Suprapubic skin (tissue), 4 donors: ENCODE measurements at regions not wholly inside any gene's neighbourhood (a gene's known extent, or its start where the extent isn't known, plus 50 kb on each side); places are given as distances from the start of the nearest gene placed in this dataset.

Source experiments
- DNase-seq, 2 donors: peaks; one replicate each; pipeline ENCODE4 v3.0.0-alpha.2; 2019; ENCODE audit warnings: low spot score in 2 of 2
- H3K27ac ChIP-seq: fragments of 200-600 bp; sonication (generic); one replicate; pipeline ENCODE4 v1.5.1; 2019
- H3K27me3 ChIP-seq: fragments of 200-600 bp; sonication (generic); one replicate; pipeline ENCODE4 v1.5.1; 2019
- H3K36me3 ChIP-seq: fragments of 200-600 bp; sonication (generic); one replicate; pipeline ENCODE4 v1.5.1; 2019
- H3K4me1 ChIP-seq: fragments of 200-600 bp; sonication (generic); one replicate; pipeline ENCODE4 v1.5.1; 2019
- H3K4me3 ChIP-seq: fragments of 200-600 bp; sonication (generic); one replicate; pipeline ENCODE4 v1.5.1; 2019; ENCODE audit warnings: mild to moderate bottlenecking
- H3K9me3 ChIP-seq: fragments of 200-600 bp; sonication (generic); one replicate; pipeline ENCODE4 v1.5.1; 2019
- EP300 ChIP-seq: sonication (generic); formaldehyde crosslinking; IDR thresholded peaks from one replicate; pipeline ENCODE4 v1.6.1; 2017; ENCODE audit warnings: antibody characterized with exemption
- POLR2A ChIP-seq, 2 donors: fragments of 450-650 bp; IDR thresholded peaks; one replicate each; pipeline ENCODE4 v1.6.1; 2017; ENCODE audit warnings: antibody characterized with exemption in 2 of 2, mild to moderate bottlenecking in 2 of 2, moderate library complexity in 2 of 2
- POLR2AphosphoS5 ChIP-seq, 3 donors: sonication (generic); formaldehyde crosslinking; IDR thresholded peaks; one replicate each; pipeline ENCODE4 v1.6.1; 2017; ENCODE audit warnings: antibody characterized with exemption in 3 of 3
- WGBS: methylation state at CpG from one replicate; pipeline ENCODE4 v1.1.5; 2018; 5-methylcytosine and 5-hydroxymethylcytosine counted together
- TF ChIP-seq, protein P1 (sequence below), 2 donors: fragments of 200-600 bp in 1 of 2; fragments of 450-650 bp in 1 of 2; sonication (generic) in 1 of 2; IDR thresholded peaks; one replicate each; pipeline ENCODE4 v1.5.1; 2016 to 2019; ENCODE audit warnings: antibody characterized with exemption in 2 of 2, mild to moderate bottlenecking in 1 of 2, moderate library complexity in 1 of 2

DNA sequence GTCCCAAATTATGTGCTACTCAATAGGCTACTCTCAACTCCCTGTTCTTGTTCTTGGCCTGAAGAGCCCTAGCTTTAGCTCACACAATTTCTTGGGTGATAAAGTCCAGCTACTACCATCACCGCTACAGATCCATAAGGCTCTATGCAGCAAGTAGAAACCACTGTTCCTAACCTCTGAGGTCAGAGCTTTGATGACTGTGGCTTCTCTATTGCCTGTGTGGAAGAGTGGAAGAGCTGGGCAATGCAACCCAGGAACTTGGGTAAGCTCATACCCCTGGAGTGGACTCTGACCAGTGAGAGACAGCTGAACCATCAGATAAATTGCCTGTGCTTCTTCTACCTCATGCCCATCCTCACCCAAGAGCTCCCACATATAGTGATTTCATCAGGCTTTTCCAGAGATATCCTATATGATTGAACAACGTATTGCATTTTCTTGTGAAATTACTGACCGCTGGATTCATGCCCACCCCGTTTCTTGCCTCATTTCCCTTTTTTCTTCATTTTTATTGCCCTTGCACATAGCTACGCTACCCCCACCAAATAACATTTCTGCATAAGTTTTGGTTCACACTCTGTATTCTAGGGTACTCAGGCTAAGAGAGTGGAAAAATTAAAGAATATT lies 172.3 kb upstream of the MBNL1 start:
- Histone ChIP-seq H3K4me3 (no peak overlapping the region), H3K27me3 (no peaks in the 10 kb centered on the region), H3K27ac (no peak overlapping the region), H3K4me1 (no peaks in the 10 kb centered on the region), H3K36me3 (no peaks in the 10 kb centered on the region), H3K9me3 (no peaks in the 10 kb centered on the region)
- WGBS = 94% methylated on average over 5 of the region's 5 CpGs
- DNase-seq = no peak
- no peak for TF ChIP-seq POLR2A (IDR thresholded peaks at IDR 0.05)
- no peak for TF ChIP-seq POLR2AphosphoS5 (IDR thresholded peaks at IDR 0.05)
- TF ChIP-seq EP300 = no peak
- TF ChIP-seq, protein P1, sequence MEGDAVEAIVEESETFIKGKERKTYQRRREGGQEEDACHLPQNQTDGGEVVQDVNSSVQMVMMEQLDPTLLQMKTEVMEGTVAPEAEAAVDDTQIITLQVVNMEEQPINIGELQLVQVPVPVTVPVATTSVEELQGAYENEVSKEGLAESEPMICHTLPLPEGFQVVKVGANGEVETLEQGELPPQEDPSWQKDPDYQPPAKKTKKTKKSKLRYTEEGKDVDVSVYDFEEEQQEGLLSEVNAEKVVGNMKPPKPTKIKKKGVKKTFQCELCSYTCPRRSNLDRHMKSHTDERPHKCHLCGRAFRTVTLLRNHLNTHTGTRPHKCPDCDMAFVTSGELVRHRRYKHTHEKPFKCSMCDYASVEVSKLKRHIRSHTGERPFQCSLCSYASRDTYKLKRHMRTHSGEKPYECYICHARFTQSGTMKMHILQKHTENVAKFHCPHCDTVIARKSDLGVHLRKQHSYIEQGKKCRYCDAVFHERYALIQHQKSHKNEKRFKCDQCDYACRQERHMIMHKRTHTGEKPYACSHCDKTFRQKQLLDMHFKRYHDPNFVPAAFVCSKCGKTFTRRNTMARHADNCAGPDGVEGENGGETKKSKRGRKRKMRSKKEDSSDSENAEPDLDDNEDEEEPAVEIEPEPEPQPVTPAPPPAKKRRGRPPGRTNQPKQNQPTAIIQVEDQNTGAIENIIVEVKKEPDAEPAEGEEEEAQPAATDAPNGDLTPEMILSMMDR (IDR thresholded peaks at IDR 0.05) = no peak

DNA sequence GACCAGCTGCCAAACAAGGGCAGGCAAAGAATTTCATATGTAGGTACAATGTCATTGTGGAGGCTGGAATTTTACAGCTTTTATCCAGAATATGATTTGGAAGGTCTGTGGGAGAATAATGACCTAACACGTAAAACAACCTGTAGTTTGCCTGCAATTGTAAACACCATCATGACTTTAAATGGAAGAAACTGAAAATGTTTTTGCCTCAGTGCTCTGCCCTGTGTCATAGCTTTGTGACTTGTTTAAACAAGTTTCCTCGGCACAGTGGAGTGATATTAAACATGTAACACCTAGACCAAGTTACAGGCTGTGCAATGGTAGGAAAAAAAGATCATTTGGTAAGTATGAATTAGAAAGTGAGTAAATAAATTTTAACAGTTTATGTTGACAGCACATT lies 171.6 kb upstream of the MBNL1 start:
- WGBS = 50% methylated on average over 2 of the region's 2 CpGs
- no peak for DNase-seq
- Histone ChIP-seq H3K4me1 (no peaks in the 10 kb centered on the region), H3K36me3 (no peaks in the 10 kb centered on the region), H3K9me3 (no peaks in the 10 kb centered on the region), H3K27ac (no peak overlapping the region), H3K4me3 (no peak overlapping the region), H3K27me3 (no peaks in the 10 kb centered on the region)
- TF ChIP-seq POLR2A (IDR thresholded peaks at IDR 0.05) (no peak), EP300 (no peak), POLR2AphosphoS5 (IDR thresholded peaks at IDR 0.05) (no peak)
- TF ChIP-seq, protein P1 (IDR thresholded peaks at IDR 0.05) = no peak

DNA sequence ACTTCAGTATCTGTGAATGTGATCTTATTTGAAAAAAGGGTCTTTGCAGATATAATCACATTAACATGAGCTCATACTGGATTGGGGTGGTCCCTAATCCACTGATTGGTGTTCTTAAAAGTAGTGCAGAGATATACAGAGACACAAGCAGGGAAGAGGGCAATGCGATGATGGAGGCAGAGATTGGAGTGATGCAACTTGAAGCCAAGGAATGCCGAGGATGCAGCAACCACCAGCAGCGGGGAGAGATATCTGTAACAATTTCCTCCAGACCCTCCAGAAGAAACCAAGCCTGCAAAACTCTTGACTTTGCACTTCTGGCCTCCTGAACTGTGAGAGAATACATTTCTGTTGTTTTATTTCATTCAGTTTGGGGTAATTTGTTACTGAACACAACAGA lies 171.0 kb upstream of the MBNL1 start:
- H3K27me3 ChIP-seq = no peaks in the 10 kb centered on the region
- H3K27ac ChIP-seq = no peak overlapping the region
- TF ChIP-seq EP300 (no peak), POLR2A (IDR thresholded peaks at IDR 0.05) (no peak), POLR2AphosphoS5 (IDR thresholded peaks at IDR 0.05) (no peak)
- TF ChIP-seq, protein P1 (IDR thresholded peaks at IDR 0.05) = no peak
- no peaks in the 10 kb centered on the region for H3K9me3 ChIP-seq
- DNase-seq = no peak
- no peaks in the 10 kb centered on the region for H3K36me3 ChIP-seq
- no peaks in the 10 kb centered on the region for H3K4me1 ChIP-seq
- no peak overlapping the region for H3K4me3 ChIP-seq
- 78% methylated on average over 3 of the region's 3 CpGs for WGBS

DNA sequence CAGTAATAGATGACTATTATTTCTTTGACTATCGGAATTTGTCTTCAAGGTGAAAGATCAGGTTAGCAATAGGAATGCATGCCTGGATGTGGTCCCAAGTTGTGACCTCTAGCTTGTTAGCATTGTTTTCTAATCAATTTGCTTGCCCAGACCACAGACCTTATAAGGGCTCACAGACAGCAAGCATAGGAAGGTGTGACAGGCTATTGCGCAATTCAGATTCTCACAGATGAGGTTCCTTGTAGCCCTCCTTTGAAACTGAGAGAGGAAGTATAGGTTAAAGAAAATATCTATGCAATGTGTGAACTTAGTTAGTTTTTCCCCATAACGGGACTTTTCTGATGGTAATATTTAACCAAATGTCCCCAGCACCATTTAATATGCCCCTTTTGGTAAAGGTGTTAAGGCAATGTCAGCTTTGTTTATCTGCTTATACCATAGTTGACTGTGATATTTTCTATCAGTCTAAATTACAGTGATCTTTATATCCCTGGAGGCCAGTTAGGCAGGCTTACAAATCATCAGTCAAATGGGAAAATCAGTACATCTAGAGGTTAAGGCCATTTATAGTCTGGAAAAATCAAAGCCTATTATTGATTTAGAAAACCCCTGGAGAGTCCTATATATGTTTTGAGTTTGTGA lies 168.1 kb upstream of the MBNL1 start:
- no peak for DNase-seq
- Histone ChIP-seq H3K36me3 (no peaks in the 10 kb centered on the region), H3K4me1 (no peaks in the 10 kb centered on the region), H3K9me3 (no peaks in the 10 kb centered on the region), H3K4me3 (no peak overlapping the region), H3K27ac (no peak overlapping the region), H3K27me3 (no peaks in the 10 kb centered on the region)
- 87% methylated on average over 3 of the region's 3 CpGs for WGBS
- TF ChIP-seq POLR2AphosphoS5 (IDR thresholded peaks at IDR 0.05) (no peak), EP300 (no peak), POLR2A (IDR thresholded peaks at IDR 0.05) (no peak)
- TF ChIP-seq, protein P1 (IDR thresholded peaks at IDR 0.05) = no peak

GRCh38 chr3:152102410-152102809 lies 166.3 kb upstream of the MBNL1 start:
- H3K27me3 ChIP-seq = no peaks in the 10 kb centered on the region
- DNase-seq = no peak
- no peaks in the 10 kb centered on the region for H3K9me3 ChIP-seq
- 93% methylated on average over 7 of the region's 7 CpGs for WGBS
- no peaks in the 10 kb centered on the region for H3K36me3 ChIP-seq
- H3K4me1 ChIP-seq = no peaks in the 10 kb centered on the region
- H3K4me3 ChIP-seq = no peak overlapping the region
- no peak overlapping the region for H3K27ac ChIP-seq
- TF ChIP-seq POLR2AphosphoS5 (IDR thresholded peaks at IDR 0.05) (no peak), EP300 (no peak), POLR2A (IDR thresholded peaks at IDR 0.05) (no peak)
- TF ChIP-seq, protein P1 (IDR thresholded peaks at IDR 0.05) = no peak
